Thyroid gland (tissue), 4 donors: ENCODE measurements at regions not wholly inside any gene's neighbourhood (a gene's known extent, or its start where the extent isn't known, plus 50 kb on each side); places are given as distances from the start of the nearest gene placed in this dataset.

Experiments
- POLR2A ChIP-seq, 2 donors: fragments of 450-650 bp; IDR thresholded peaks; one replicate each; pipeline ENCODE4 v1.6.1; 2017; ENCODE audit warnings: antibody characterized with exemption in 2 of 2, mild to moderate bottlenecking in 2 of 2, moderate library complexity in 1 of 2
- TF ChIP-seq, protein P1 (sequence below), 6 experiments: fragments of 200-600 bp in 3 of 6; fragments of 450-650 bp in 3 of 6; sonication (generic) in 3 of 6; IDR thresholded peaks; one replicate each; pipeline ENCODE4 v1.5.1; 2016 to 2019; ENCODE audit warnings: antibody characterized with exemption in 6 of 6, mild to moderate bottlenecking in 2 of 6, inconsistent platforms in 1 of 6, moderate library complexity in 1 of 6

DNA sequence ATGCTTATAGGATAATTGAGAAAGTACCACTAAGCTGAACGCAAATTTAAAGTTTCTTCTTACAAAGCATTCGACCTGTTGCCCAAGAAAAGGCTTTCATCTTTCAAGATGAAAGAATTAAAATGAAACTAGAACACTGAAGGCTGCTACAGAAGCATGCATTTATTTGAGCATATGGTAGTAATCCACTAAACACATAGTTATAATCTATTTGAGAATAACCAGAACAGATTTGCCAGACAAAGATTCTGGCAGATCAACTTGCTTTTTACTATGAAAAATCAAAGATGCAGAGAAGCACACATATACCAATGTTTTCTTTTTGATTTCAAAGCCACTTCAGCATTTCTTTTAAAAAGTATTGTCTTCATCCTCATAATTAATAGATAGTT is 412.2 kb downstream of the UTRN start:
- TF ChIP-seq, protein P1, sequence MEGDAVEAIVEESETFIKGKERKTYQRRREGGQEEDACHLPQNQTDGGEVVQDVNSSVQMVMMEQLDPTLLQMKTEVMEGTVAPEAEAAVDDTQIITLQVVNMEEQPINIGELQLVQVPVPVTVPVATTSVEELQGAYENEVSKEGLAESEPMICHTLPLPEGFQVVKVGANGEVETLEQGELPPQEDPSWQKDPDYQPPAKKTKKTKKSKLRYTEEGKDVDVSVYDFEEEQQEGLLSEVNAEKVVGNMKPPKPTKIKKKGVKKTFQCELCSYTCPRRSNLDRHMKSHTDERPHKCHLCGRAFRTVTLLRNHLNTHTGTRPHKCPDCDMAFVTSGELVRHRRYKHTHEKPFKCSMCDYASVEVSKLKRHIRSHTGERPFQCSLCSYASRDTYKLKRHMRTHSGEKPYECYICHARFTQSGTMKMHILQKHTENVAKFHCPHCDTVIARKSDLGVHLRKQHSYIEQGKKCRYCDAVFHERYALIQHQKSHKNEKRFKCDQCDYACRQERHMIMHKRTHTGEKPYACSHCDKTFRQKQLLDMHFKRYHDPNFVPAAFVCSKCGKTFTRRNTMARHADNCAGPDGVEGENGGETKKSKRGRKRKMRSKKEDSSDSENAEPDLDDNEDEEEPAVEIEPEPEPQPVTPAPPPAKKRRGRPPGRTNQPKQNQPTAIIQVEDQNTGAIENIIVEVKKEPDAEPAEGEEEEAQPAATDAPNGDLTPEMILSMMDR (IDR thresholded peaks at IDR 0.05), result no peak
- no peak for TF ChIP-seq POLR2A (IDR thresholded peaks at IDR 0.05)
